BLaER1 (cell line): ENCODE measurements at regions not wholly inside any gene's neighbourhood (a gene's known extent, or its start where the extent isn't known, plus 50 kb on each side); places are given as distances from the start of the nearest gene placed in this dataset.

Source experiments
- H3K27ac ChIP-seq: shearing (Covaris generic); formaldehyde crosslinking; 2 replicates; pipeline ENCODE4 v1.8.1; 2022
- H3K27me3 ChIP-seq: shearing (Covaris generic); formaldehyde crosslinking; 2 replicates; pipeline ENCODE4 v1.8.1; 2022
- H3K36me3 ChIP-seq: shearing (Covaris generic); formaldehyde crosslinking; 2 replicates; pipeline ENCODE4 v1.8.1; 2022
- H3K4me1 ChIP-seq: shearing (Covaris generic); formaldehyde crosslinking; 2 replicates; pipeline ENCODE4 v1.8.1; 2022
- H3K4me2 ChIP-seq: shearing (Covaris generic); formaldehyde crosslinking; 2 replicates; pipeline ENCODE4 v1.8.1; 2022
- H3K4me3 ChIP-seq: shearing (Covaris generic); formaldehyde crosslinking; 2 replicates; pipeline ENCODE4 v1.8.1; 2022
- H3K9ac ChIP-seq: shearing (Covaris generic); formaldehyde crosslinking; 2 replicates; pipeline ENCODE4 v1.8.1; 2022
- H3K9me3 ChIP-seq: shearing (Covaris generic); formaldehyde crosslinking; 2 replicates; pipeline ENCODE4 v1.8.1; 2022
- H4K20me1 ChIP-seq: shearing (Covaris generic); formaldehyde crosslinking; 2 replicates; pipeline ENCODE4 v1.8.1; 2022
- Cebpa-rat ChIP-seq: shearing (Covaris generic); IDR thresholded peaks from 2 replicates; pipeline ENCODE4 v1.8.1; 2022

GRCh38 chr1:4599951-4600481 is 54.4 kb upstream of the AJAP1 start:
- no peak overlapping the region for H3K4me3 ChIP-seq

GRCh38 chr1:4600615-4601460 is 53.6 kb upstream of the AJAP1 start:
- no peaks in the 10 kb centered on the region for H3K36me3 ChIP-seq
- no peak overlapping the region for H3K4me2 ChIP-seq
- TF ChIP-seq Cebpa-rat: no peak
- no peak overlapping the region for H3K9ac ChIP-seq
- H3K4me1 ChIP-seq: peaks cover 23% of the 10 kb centered on the region
- 0 out of 2 replicates have a peak, but pooled peaks cover 7% of the 10 kb centered on the region for H3K27me3 ChIP-seq
- H3K9me3 ChIP-seq: no peaks in the 10 kb centered on the region
- peaks cover 8% of the 10 kb centered on the region; the same call in 1 of the 2 replicates for H4K20me1 ChIP-seq
- no peak overlapping the region for H3K4me3 ChIP-seq
- no peak overlapping the region for H3K27ac ChIP-seq

More at GRCh38 chr1:4599951-4600481, 54.4 kb upstream of the AJAP1 start:
- Histone ChIP-seq H3K27me3 (0 out of 2 replicates have a peak, but pooled peaks cover 3% of the 10 kb centered on the region), H3K36me3 (no peaks in the 10 kb centered on the region), H3K9ac (no peak overlapping the region), H3K9me3 (no peaks in the 10 kb centered on the region), H3K27ac (no peak overlapping the region), H4K20me1 (peaks cover 9% of the 10 kb centered on the region; the same call in 1 of the 2 replicates), H3K4me2 (no peak overlapping the region), H3K4me1 (peaks cover 28% of the 10 kb centered on the region)
- TF ChIP-seq Cebpa-rat: no peak

- peaks cover 12% of the 10 kb centered on the region for H3K4me1 ChIP-seq
- 0 out of 2 replicates have a peak, but pooled peaks cover 7% of the 10 kb centered on the region for H3K27me3 ChIP-seq
- no peak overlapping the region for H3K4me2 ChIP-seq
- no peak overlapping the region for H3K27ac ChIP-seq
- H3K9me3 ChIP-seq: no peaks in the 10 kb centered on the region
- no peak overlapping the region for H3K4me3 ChIP-seq
- H4K20me1 ChIP-seq: no peaks in the 10 kb centered on the region
- H3K9ac ChIP-seq: no peak overlapping the region
- no peaks in the 10 kb centered on the region for H3K36me3 ChIP-seq
- TF ChIP-seq Cebpa-rat: no peak
Measured at GRCh38 chr1:4601941-4602340, 52.5 kb upstream of the AJAP1 start.

- no peak overlapping the region for H3K4me2 ChIP-seq
- H3K27ac ChIP-seq: no peak overlapping the region
- no peaks in the 10 kb centered on the region for H3K9me3 ChIP-seq
- TF ChIP-seq Cebpa-rat: no peak
- 0 out of 2 replicates have a peak, but pooled peaks cover 7% of the 10 kb centered on the region for H3K27me3 ChIP-seq
- H3K36me3 ChIP-seq: no peaks in the 10 kb centered on the region
- H4K20me1 ChIP-seq: no peaks in the 10 kb centered on the region
- H3K4me3 ChIP-seq: no peak overlapping the region
- peaks cover 9% of the 10 kb centered on the region for H3K4me1 ChIP-seq
- no peak overlapping the region for H3K9ac ChIP-seq
Measured at GRCh38 chr1:4602462-4603294, 51.7 kb upstream of the AJAP1 start.

GRCh38 chr1:4603295-4604110 is 50.9 kb upstream of the AJAP1 start:
- Histone ChIP-seq H3K9me3 (no peaks in the 10 kb centered on the region), H3K9ac (no peak overlapping the region), H3K27ac (no peak overlapping the region), H4K20me1 (no peaks in the 10 kb centered on the region), H3K4me3 (no peak overlapping the region), H3K4me2 (no peak overlapping the region), H3K36me3 (no peaks in the 10 kb centered on the region), H3K27me3 (0 out of 2 replicates have a peak, but pooled peaks cover 7% of the 10 kb centered on the region), H3K4me1 (peaks cover 6% of the 10 kb centered on the region)
- no peak for TF ChIP-seq Cebpa-rat
